NCI-H748 (cell line): ENCODE measurements at regions not wholly inside any gene's neighbourhood (a gene's known extent, or its start where the extent isn't known, plus 50 kb on each side); places are given as distances from the start of the nearest gene placed in this dataset.

ENCODE experiments used
- DNase-seq: peaks from one replicate; lab custom pipeline; 2025; ENCODE audit not compliant: unreplicated experiment; lab: John Stamatoyannopoulos, UW

- DNase-seq, result no peak
Measured at GRCh38 chr12:97321621-97322020, 141.0 kb upstream of the RMST start.

- no peak for DNase-seq
Measured at GRCh38 chr12:97322388-97322787, 140.2 kb upstream of the RMST start.

GRCh38 chr12:97323154-97323553 is 139.4 kb upstream of the RMST start:
- DNase-seq, result no peak

GRCh38 chr12:97324471-97324870 is 138.1 kb upstream of the RMST start:
- DNase-seq, result no peak

DNA sequence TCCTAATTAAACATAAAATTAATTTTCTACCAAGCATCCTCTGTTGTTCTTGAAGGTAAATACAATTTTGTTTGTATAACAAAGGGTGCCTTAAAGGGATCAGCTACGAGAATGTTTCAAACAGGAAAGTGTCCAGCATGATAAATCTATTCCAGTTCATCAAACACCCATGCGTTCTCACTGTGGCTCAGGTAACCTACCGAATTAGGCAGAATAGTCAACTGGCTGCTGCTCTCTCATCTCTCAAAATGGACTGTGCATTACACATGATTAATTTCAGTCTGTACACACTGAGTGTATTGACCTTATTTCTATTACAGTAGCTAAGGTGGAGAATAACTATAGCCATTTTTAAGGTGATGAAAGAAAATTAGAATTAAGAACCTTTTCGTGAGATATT is 127.5 kb upstream of the RMST start:
- no peak for DNase-seq

DNA sequence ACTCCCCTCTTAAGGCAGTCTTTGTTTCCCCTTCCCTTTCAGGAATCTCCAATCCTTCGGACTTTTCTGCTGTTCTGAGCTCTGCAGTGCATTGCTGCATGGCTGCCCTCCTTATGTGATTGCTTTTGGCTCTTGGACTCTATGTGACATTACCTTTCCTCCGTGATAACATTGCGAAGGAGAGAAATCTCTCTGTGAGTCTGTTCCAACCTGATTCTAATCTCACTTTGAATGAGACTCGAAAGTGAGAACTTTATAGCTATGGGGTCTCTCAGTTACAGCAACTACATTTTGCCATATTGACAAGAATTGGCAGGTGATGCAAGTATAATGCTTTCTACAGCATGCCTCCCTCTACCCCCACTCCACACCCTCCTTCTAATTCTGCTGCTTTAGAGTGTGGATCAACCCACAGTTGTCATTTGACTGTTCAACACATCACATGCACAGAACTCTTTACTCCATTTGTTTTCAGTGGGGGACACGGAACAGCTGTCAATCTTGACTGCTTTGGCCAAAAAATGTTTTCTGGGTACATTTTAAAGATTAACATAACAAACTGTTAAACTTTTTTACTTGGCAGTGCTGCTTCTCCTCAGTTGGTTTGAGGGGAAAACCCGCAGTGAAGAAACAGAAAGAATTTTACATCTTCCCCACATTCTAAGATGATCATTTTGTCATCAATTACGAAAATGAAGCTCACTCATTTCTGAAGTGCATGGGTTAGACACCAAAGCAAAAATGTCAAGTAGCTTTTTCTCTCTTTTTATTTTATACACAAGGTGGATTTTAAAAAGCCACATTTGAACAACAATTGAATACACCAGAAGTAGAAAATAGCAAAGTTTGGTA is 125.5 kb upstream of the RMST start:
- no peak for DNase-seq

DNA sequence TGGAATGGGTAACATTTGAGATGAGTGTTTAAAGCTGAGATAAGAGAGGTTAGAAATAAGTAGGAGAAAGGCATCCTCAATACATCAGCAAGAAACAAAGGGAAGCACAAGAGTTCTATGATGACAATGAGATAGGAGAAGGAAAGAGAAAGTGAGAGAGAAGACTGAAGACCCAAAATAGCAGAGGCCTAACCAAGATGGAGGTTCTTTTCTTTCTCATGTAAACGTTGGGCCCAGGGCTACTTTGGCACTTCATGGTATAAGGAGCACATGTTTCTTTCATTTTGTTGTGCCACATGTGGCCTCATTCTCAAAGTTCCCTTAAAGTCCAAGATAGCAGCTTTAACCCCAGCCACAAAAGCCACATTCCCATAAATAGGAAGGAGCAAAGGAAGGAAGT is 120.5 kb upstream of the RMST start:
- DNase-seq, result no peak

GRCh38 chr12:97347956-97348355 is 114.6 kb upstream of the RMST start:
- DNase-seq, result no peak

- peak; percentile 19 for DNase-seq
Measured at GRCh38 chr12:97358361-97358760, 104.2 kb upstream of the RMST start.

- no peak for DNase-seq
Measured at GRCh38 chr12:97359021-97359690, 103.4 kb upstream of the RMST start.

GRCh38 chr12:97363693-97364092 is 98.9 kb upstream of the RMST start:
- no peak for DNase-seq

GRCh38 chr12:97368462-97369163 is 94.0 kb upstream of the RMST start:
- no peak for DNase-seq

- DNase-seq, result no peak
Measured at GRCh38 chr12:97375310-97375709, 87.3 kb upstream of the RMST start.

DNA sequence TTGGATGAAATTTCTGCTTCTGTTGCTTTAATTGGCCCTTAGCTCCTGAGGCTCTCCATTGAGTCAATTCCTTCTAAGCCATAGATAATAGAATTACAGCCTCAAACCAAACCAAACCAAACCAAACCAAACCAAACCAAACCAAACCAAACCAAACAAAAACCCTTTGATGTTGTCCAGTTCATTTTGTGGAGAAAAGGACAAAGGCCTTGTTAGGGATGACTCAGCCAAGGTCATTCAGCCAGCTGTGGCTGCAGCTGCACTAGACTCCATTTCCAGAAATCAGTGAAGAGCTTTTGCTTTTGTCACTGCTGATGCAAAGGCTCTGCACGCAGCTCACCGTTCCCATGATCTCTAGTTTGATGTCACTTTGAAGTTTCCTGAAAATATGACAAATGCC is 82.2 kb upstream of the RMST start:
- DNase-seq, result no peak

- no peak for DNase-seq
Measured at GRCh38 chr12:97385121-97385520, 77.5 kb upstream of the RMST start.

DNA sequence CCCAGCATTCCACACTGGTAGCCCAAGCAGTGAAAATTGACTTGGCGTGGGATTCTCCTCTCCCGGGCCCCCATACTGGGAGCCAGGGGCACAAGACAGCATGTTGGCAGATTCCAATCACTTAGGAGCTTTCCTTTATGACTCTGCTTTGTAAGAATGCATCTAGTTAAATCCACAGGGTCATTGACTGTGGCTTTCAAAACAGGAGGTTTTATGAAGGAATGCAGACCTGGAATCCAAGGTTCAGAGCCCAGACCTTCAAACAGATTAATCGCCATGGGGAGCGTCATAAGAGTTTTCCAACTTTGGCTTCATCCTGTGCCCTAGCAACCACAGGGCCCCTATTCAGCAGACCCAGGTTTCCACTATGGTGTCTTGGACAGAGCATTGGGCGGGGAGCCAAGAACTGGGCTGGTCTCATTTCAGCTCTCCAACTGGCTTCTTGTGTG is 76.4 kb upstream of the RMST start:
- DNase-seq, result peak; percentile 9

- no peak for DNase-seq
Measured at GRCh38 chr12:97387844-97388243, 74.8 kb upstream of the RMST start.

DNA sequence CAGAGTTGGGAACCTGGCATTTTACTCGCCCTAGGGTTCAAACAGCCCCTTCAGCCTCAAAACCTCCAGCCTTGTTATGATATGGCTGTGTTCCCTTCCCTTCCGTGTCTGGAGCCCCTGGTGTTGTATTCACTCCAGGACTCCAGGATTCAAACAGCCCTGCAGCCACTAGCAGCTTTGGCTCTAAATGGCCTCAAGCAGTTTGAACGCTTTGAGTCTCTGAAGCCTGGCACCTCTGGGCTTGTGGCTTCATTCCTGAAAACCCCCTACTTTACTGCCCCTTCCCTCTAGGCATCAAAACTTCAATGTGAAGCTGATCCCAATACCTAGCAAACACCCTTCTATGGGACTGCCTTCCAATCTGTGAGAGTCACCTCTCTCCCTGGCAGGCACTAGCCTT is 67.9 kb upstream of the RMST start:
- no peak for DNase-seq

- DNase-seq, result peak; percentile 12
Measured at GRCh38 chr12:97397008-97397407, 65.6 kb upstream of the RMST start.

DNA sequence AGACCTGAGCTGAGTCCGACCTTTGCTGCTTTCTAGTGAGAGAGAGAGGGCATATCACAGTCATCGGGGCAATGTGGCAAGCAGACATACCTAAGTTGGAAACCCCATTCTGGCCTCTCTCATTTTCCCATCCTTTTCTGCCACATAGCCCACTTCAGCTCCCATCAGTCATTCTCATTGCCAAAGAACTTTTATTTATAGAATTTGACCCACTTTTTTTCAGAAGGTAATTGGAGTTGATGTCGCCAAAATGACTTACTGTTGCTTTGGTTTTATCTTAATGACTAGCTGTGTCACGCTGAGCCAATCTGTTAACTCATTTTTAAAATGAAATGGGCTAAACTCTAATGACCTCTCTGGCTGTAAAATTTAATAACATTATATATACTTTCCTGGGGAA is 63.9 kb upstream of the RMST start:
- no peak for DNase-seq

DNA sequence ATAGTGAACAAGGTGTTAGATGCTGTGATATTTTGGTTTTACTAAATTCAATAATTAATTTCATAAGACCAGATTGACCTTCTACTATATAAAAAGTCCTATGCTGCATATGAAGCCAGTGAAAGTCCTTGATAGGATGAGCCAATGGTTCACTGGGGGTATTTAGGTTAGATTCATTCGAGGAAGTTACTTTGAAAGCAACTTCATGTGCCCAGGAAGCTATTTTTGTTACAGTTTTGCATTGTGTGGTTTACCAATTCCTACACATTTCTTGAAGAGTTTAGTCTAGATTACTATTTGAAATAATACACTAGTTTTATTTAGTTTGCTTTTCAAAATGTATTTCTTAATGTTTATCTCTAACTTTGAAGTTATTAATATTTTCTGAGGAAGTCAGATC is 58.5 kb upstream of the RMST start:
- no peak for DNase-seq

GRCh38 chr12:97404543-97404942 is 58.1 kb upstream of the RMST start:
- peak; percentile 85 for DNase-seq
